Aorta (tissue), 5 donors: ENCODE measurements at regions not wholly inside any gene's neighbourhood (a gene's known extent, or its start where the extent isn't known, plus 50 kb on each side); places are given as distances from the start of the nearest gene placed in this dataset.
"Not testable (repeated sequence)": the region's sequence is repeated elsewhere in the genome, so short reads cannot be mapped to it uniquely, and the experiment has no call there.

Experiments
- ATAC-seq: fragments of 200-7000 bp; cut with Tn5 transposase; one replicate; pipeline ENCODE4 v1.9.1; 2022; ENCODE audit warnings: moderate library complexity; ENCODE audit not compliant: low FRiP score
- DNase-seq, 2 donors: peaks; one replicate each; pipeline ENCODE4 v3.0.0-alpha.2; 2020
- H3K27ac ChIP-seq, 2 donors: one replicate each; pipeline ENCODE4 v1.5.1; 2013; ENCODE audit warnings: low read length in 2 of 2, mild to moderate bottlenecking in 2 of 2, moderate library complexity in 2 of 2, control low read depth in 1 of 2, inconsistent platforms in 1 of 2, low read depth in 1 of 2
- H3K27me3 ChIP-seq, 2 donors: one replicate each; pipeline ENCODE4 v1.6.1; 2013; ENCODE audit warnings: control low read depth in 1 of 2, low read length in 1 of 2, mild to moderate bottlenecking in 1 of 2, moderate library complexity in 1 of 2; ENCODE audit not compliant: insufficient read depth in 2 of 2, control insufficient read depth in 1 of 2
- H3K36me3 ChIP-seq, 2 donors: one replicate each; pipeline ENCODE4 v1.6.1; 2013; ENCODE audit warnings: control low read depth in 1 of 2, low read length in 1 of 2, mild to moderate bottlenecking in 1 of 2; ENCODE audit not compliant: insufficient read depth in 2 of 2, control insufficient read depth in 1 of 2
- H3K4me1 ChIP-seq, 2 donors: one replicate each; pipeline ENCODE4 v1.6.1; 2013; ENCODE audit warnings: low read length in 2 of 2, control low read depth in 1 of 2, mild to moderate bottlenecking in 1 of 2, moderate library complexity in 1 of 2; ENCODE audit not compliant: insufficient read depth in 2 of 2, control insufficient read depth in 1 of 2
- H3K4me3 ChIP-seq, 2 donors: one replicate each; pipeline ENCODE4 v1.5.1; 2013; ENCODE audit warnings: low read length in 2 of 2, control low read depth in 1 of 2, mild to moderate bottlenecking in 1 of 2
- H3K9me3 ChIP-seq: one replicate; pipeline ENCODE4 v1.6.1; 2013; ENCODE audit warnings: mild to moderate bottlenecking, low read length; ENCODE audit not compliant: control insufficient read depth
- WGBS, 2 donors: extraction: QIAGEN DNeasy Blood & Tissue Kit; methylation state at CpG; one replicate each; pipeline ENCODE4 v1.1.7; 2013; 5-methylcytosine and 5-hydroxymethylcytosine counted together
- intact Hi-C, 2 donors: fragments of 100-400 bp; cut with DNase I; formaldehyde crosslinking; loops; one replicate each; pipeline versions ENCODE4 v1.14.2 to v1.15.0; 2022
- donor health status: healthy with polysubstance abuse.
- donor health status: Bipolar disorder and iron deficiency.
- donor health status: DM: no; HTN: no; CAD: no.
- donor health status: DM: no; HTN: no; CAD: no.
- donor health status: DM: yes; HTN: yes; CAD: no.

DNA sequence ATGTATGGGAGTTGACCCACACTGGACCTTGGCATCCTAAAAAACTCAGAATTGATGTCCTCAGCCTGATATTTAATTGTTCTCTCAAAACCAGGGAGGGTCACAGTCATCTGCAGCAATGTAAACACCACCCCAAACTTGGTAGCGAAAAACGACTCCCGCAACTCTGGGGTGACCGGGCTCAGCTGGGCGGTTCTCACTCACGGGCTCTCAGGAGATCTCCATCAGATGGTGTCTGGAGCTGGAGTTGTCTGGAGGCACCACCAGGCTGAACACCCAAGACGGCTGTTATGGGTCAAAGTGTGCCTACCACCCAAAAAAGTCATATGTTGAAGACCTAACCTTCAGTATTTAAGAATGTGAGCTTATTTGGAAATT is 50.9 kb upstream of the NXT1 start:
- Histone ChIP-seq H3K9me3 (no peaks in the 10 kb centered on the region), H3K27me3 (no peaks in the 10 kb centered on the region), H3K4me3 (no peak overlapping the region), H3K36me3 (no peaks in the 10 kb centered on the region), H3K27ac (no peak overlapping the region), H3K4me1 (no peaks in the 10 kb centered on the region)
- WGBS, 2 donors: 94% methylated on average over 7 of the region's 7 CpGs
- ATAC-seq: no peak
- intact Hi-C loops: no loop called here
- no peak for DNase-seq

DNA sequence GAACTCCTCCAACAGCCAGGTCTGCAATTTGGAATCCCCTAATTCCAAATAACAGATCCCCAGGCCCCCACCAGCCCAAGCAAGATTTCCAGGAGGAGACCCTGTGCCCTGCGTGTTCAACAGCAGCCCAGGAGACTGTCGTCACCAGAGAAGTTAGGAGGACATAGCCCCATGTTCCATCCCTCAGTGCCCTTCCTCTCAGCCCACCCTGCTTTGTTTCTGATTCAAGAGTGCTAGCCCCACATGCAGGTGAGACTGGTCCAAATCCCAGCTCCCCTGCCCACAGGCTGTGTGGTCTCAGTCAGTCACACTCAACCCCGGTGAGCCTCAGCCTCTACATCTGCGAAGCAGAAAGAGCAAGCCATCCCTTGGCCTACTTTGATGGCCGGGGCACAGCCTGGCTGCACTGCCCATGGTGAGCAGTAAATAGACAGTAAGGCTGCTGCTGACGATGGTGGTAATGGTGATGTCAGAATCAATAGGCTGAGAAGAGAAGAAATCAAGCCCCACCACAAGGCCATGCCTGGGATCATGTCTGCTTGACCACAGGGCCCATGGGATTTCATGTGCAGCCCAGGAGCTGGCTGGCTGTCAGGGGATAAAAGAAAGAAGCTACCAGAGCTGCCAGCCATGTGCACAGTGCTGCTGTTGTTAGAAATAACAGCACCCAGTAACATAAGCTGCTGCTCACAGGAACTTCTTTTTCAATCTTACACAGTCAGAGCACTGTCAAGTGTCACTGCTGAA is 51.5 kb upstream of the NXT1 start:
- intact Hi-C loops: no loop called here
- ATAC-seq (no peak), DNase-seq (no peak)
- no peaks in the 10 kb centered on the region for H3K36me3 ChIP-seq
- no peaks in the 10 kb centered on the region for H3K9me3 ChIP-seq
- H3K27me3 ChIP-seq: no peaks in the 10 kb centered on the region
- WGBS, 2 donors: 94 to 96% methylated on average over 6 of the region's 6 CpGs
- H3K4me1 ChIP-seq: no peaks in the 10 kb centered on the region
- no peak overlapping the region for H3K27ac ChIP-seq
- H3K4me3 ChIP-seq: no peak overlapping the region

DNA sequence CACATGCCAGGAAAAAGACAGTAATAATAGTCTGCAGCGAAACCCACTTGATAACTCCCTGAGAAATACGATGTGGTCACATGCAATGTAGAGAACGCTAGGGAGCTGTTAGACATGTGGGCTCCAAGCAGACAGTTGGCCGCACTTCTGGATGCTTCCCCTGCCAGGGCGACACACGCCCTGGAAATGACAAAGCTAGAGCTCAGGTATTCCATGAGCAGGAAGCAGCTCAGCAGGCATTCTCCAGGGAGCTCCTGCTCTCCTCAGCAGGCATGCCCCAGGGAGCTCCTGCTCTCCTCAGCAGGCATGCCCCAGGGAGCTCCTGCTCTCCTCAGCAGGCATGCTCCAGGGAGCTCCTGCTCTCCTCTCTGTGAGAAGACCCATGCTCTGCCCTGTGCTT is 52.4 kb upstream of the NXT1 start:
- no peaks in the 10 kb centered on the region for H3K4me1 ChIP-seq
- intact Hi-C loops: no loop called here
- H3K27ac ChIP-seq: no peak overlapping the region
- WGBS, 2 donors: 90 to 91% methylated on average over 6 of the region's 6 CpGs
- ATAC-seq (no peak), DNase-seq (no peak)
- no peak overlapping the region for H3K4me3 ChIP-seq
- no peaks in the 10 kb centered on the region for H3K27me3 ChIP-seq
- H3K9me3 ChIP-seq: no peaks in the 10 kb centered on the region
- no peaks in the 10 kb centered on the region for H3K36me3 ChIP-seq

DNA sequence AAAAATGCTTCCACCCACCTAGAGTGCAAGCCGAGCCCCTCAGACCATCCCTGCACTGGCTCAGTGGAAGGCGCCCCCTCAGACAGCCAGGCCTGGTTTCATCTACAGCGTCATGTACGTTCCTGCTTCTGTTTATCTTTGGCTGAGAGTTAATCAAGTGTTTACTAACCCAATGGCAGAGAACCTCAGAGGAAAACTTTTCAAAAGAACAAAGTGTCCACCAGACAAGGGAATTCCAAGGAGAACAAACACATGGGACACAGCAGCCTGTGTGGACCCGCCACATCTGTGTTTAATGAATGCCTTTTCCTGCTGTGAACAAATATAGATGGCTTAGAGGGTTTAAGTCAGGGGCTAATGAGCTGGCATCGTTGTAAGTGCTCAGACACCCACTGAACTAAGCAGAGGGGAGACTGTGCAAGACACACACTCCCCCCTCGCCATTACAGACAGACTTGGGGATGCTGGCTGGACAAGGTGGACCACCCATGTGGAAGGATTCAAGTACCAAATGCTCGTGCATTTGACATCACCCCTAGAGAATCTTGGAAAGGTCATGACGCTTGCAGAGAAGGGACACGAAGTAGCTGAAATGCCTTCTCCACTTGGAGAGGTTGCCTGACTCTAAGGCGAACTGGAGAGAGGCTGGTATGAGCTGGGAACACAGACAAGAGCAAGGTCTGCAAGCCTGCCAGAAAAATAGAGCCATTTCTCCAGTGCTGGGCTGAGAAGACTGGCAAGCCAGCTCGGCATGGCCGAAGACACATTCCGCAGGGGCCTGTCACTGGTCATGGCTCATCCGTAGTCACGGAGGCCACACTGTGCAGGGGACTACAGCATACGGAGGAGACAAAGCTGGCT is 53.5 kb upstream of the NXT1 start:
- H3K27ac ChIP-seq: no peak overlapping the region
- WGBS, 2 donors: 69 to 77% methylated on average over 17 of the region's 17 CpGs
- DNase-seq: no peak

DNA sequence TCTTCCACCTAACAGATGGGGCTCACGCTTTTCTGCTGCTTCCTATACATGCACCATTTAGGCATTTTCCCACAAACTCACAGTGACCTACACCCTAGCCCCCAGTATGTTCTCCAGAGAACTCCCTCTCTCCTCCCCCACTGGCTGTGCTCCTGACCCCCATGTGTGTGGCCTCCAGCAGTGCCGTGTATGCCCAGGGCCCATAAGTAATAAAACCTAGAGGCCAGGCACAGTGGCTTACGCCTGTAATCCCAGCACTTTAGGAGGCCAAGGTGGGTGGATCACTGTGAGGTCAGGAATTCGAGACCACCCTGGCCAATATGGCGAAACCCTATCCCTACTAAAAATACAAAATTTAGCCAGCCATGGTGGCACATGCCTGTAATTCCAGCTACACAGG is 54.7 kb upstream of the NXT1 start:
- ATAC-seq: no peak
- no peaks in the 10 kb centered on the region for H3K4me1 ChIP-seq
- H3K36me3 ChIP-seq: no peaks in the 10 kb centered on the region
- WGBS, 2 donors: 91% methylated on average over 5 of the region's 5 CpGs
- no peak overlapping the region for H3K27ac ChIP-seq
- no peak for DNase-seq
- intact Hi-C loops: no loop called here
- no peak overlapping the region for H3K4me3 ChIP-seq
- H3K9me3 ChIP-seq: no peaks in the 10 kb centered on the region
- H3K27me3 ChIP-seq: no peaks in the 10 kb centered on the region

More for the DNA sequence above, 53.5 kb upstream of the NXT1 start:
- Histone ChIP-seq H3K36me3 (no peaks in the 10 kb centered on the region), H3K9me3 (no peaks in the 10 kb centered on the region), H3K27me3 (no peaks in the 10 kb centered on the region), H3K4me3 (no peak overlapping the region), H3K4me1 (no peaks in the 10 kb centered on the region)
- no peak for ATAC-seq
- intact Hi-C loops: no loop called here

DNA sequence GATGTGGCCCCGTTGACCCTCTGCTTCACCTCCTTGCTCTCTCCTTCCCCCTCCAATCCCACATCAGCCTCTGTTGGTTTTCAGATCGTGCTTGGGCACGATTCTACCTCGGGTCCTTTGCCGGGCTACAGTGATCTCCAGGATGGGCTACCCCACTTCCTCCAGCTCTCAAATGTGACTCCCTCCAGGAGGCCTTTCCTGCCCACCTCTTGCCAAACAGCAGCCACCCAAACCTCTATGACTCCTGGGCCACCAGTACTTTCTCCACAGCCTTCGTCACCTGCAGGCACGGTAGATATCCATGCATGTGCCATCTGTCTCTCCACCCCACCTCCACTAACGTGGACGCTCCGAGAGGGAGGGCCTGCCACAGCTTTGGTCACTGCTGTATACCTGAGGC is 55.9 kb upstream of the NXT1 start:
- intact Hi-C loops: no loop called here
- Histone ChIP-seq H3K4me3 (no peak overlapping the region), H3K27ac (no peak overlapping the region), H3K27me3 (no peaks in the 10 kb centered on the region), H3K4me1 (no peaks in the 10 kb centered on the region), H3K36me3 (no peaks in the 10 kb centered on the region), H3K9me3 (no peaks in the 10 kb centered on the region)
- no peak for ATAC-seq
- DNase-seq: no peak
- 94 to 95% methylated on average over 10 of the region's 10 CpGs for WGBS, 2 donors

DNA sequence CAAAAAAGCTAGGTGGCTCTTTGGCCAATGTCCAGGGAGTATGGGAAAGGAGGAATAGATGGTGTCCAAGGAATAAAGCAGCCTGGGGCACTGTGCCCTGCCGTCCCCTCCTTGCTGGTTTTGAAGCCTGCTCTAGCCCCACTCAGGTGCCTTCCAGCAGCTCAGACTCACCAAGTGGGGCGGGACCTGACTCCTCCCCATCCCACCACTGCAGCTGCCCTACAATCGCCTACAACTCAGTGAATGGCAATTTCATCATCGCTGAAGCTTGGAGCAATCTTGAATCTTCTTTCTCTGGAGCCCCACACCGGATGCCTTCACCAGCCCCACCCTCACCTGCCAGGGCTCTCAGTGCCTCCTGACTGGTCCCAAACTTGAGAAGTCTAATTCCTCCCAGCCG is 56.4 kb upstream of the NXT1 start:
- no peaks in the 10 kb centered on the region for H3K27me3 ChIP-seq
- 84 to 90% methylated on average over 6 of the region's 6 CpGs for WGBS, 2 donors
- H3K4me1 ChIP-seq: no peaks in the 10 kb centered on the region
- no peak overlapping the region for H3K4me3 ChIP-seq
- no peak overlapping the region for H3K27ac ChIP-seq
- no peak for DNase-seq
- intact Hi-C loops: no loop called here
- H3K9me3 ChIP-seq: no peaks in the 10 kb centered on the region
- no peaks in the 10 kb centered on the region for H3K36me3 ChIP-seq
- peak; percentile 9 for ATAC-seq

DNA sequence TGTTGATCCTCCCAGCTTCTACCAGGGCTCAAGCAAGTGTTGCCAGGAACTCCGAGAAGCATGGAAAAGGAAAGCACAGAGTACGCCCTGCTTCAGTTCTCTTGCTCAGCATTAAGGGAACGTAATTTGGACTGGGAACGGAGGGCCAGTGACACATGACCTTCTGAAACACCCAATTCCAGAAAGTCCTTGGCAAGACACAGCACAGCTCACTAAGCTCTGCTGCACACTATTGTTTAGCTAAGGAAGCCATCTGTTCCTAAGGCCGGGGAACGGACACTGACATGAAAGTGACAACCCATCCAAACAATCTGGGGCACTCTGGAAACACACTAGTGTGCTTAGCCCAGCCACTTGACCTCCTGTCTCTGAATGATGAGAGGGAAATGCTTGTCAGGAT is 56.9 kb upstream of the NXT1 start:
- WGBS, 2 donors: 75 to 87% methylated on average over 6 of the region's 6 CpGs
- Histone ChIP-seq H3K27me3 (no peaks in the 10 kb centered on the region), H3K4me1 (no peaks in the 10 kb centered on the region), H3K36me3 (no peaks in the 10 kb centered on the region), H3K27ac (no peak overlapping the region), H3K9me3 (no peaks in the 10 kb centered on the region), H3K4me3 (no peak overlapping the region)
- DNase-seq (no peak), ATAC-seq (peak; percentile 63)
- intact Hi-C loops: no loop called here

DNA sequence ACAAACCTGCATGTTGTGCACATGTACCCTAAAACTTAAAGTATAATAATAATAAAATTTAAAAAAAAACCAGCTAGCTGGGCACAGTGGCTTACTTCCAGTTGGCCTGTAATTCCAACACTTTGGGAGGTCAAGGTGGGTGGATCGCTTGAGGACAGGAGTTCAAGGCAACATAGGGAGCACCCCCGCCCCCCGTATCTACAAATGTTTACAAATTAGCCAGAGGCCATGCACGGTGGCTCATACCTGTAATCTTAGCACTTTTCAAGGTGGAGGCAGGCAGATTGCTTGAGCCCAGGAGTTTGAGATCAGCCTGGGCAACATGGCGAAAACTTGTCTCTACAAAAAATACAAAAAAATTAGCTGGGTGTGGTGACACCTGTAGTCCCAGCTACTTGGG is 58.3 kb upstream of the NXT1 start:
- H3K4me3 ChIP-seq, H3K27me3 ChIP-seq, H3K27ac ChIP-seq, H3K36me3 ChIP-seq, H3K4me1 ChIP-seq, ATAC-seq, H3K9me3 ChIP-seq, intact Hi-C loops, DNase-seq: not testable (repeated sequence)
- WGBS, 2 donors: 91 to 95% methylated on average over 5 of the region's 5 CpGs
